Left ventricle myocardium inferior (tissue), 1 donor: ENCODE measurements at regions not wholly inside any gene's neighbourhood (a gene's known extent, or its start where the extent isn't known, plus 50 kb on each side); places are given as distances from the start of the nearest gene placed in this dataset.
A peak's percentile ranks its signal among the peaks of the same experiment; 100 is the strongest.

ENCODE experiments used
- DNase-seq: peaks from one replicate; pipeline ENCODE4 v3.0.0-alpha.2; 2020
- H3K27ac ChIP-seq: fragments of 200-600 bp; replicated peaks from 2 replicates; pipeline ENCODE4 v1.8.0; 2021
- H3K27me3 ChIP-seq: fragments of 200-600 bp; 2 replicates; pipeline ENCODE4 v1.8.0; 2021; ENCODE audit warnings: low read depth
- H3K36me3 ChIP-seq: fragments of 200-600 bp; 2 replicates; pipeline ENCODE4 v1.8.0; 2021
- H3K4me1 ChIP-seq: fragments of 200-600 bp; 2 replicates; pipeline ENCODE4 v1.8.0; 2021
- H3K4me3 ChIP-seq: fragments of 200-600 bp; 2 replicates; pipeline ENCODE4 v1.8.0; 2021; ENCODE audit warnings: mild to moderate bottlenecking, moderate library complexity
- H3K9me3 ChIP-seq: fragments of 200-600 bp; replicated peaks from 2 replicates; pipeline ENCODE4 v1.8.0; 2021
- CTCF ChIP-seq: fragments of 200-600 bp; IDR thresholded peaks from 2 replicates; pipeline ENCODE4 v1.8.0; 2021; ENCODE audit warnings: antibody characterized with exemption, mild to moderate bottlenecking, borderline replicate concordance
- intact Hi-C: fragments of 100-400 bp; cut with micrococcal nuclease; formaldehyde crosslinking; loops from one replicate; pipeline ENCODE4 v1.11.0; 2022
- donor health status: DM: no; HTN: yes; CAD: no; lungs with severe emphysema.

GRCh38 chr17:34163123-34163522, 92.0 kb upstream of the CCL2 start:
- Histone ChIP-seq H3K27ac (no peak overlapping the region), H3K36me3 (no peaks in the 10 kb centered on the region), H3K4me3 (no peak overlapping the region), H3K27me3 (peaks cover 82% of the 10 kb centered on the region), H3K4me1 (no peaks in the 10 kb centered on the region), H3K9me3 (no peaks in the 10 kb centered on the region)
- TF ChIP-seq CTCF: no peak
- no peak for DNase-seq
- intact Hi-C loops: no loop called here

- Histone ChIP-seq H3K9me3 (no peaks in the 10 kb centered on the region), H3K27me3 (peaks cover 77% of the 10 kb centered on the region), H3K27ac (no peak overlapping the region), H3K4me3 (no peak overlapping the region), H3K36me3 (no peaks in the 10 kb centered on the region), H3K4me1 (no peaks in the 10 kb centered on the region)
- no peak for DNase-seq
- peak; percentile 61 for TF ChIP-seq CTCF
- intact Hi-C loops: no loop called here
These were observed 91.4 kb upstream of the CCL2 start for GRCh38 chr17:34163646-34164045.

- Histone ChIP-seq H3K27ac (no peak overlapping the region), H3K27me3 (peaks cover 65% of the 10 kb centered on the region), H3K4me1 (no peaks in the 10 kb centered on the region), H3K9me3 (no peaks in the 10 kb centered on the region), H3K4me3 (no peak overlapping the region), H3K36me3 (no peaks in the 10 kb centered on the region)
- intact Hi-C loops: no loop called here
- no peak for TF ChIP-seq CTCF
- no peak for DNase-seq
These were observed 90.2 kb upstream of the CCL2 start for GRCh38 chr17:34164837-34165236.

- no peak overlapping the region for H3K27ac ChIP-seq
- H3K9me3 ChIP-seq: no peaks in the 10 kb centered on the region
- no peaks in the 10 kb centered on the region for H3K36me3 ChIP-seq
- no peak for TF ChIP-seq CTCF
- DNase-seq: no peak
- no peak overlapping the region for H3K4me3 ChIP-seq
- no peaks in the 10 kb centered on the region for H3K4me1 ChIP-seq
- peaks cover 50% of the 10 kb centered on the region for H3K27me3 ChIP-seq
- intact Hi-C loops: no loop called here
These were observed 88.7 kb upstream of the CCL2 start for GRCh38 chr17:34166352-34166751.

- peaks cover 40% of the 10 kb centered on the region for H3K27me3 ChIP-seq
- H3K4me3 ChIP-seq: no peak overlapping the region
- no peaks in the 10 kb centered on the region for H3K9me3 ChIP-seq
- peak overlapping the region; percentile 47 for H3K27ac ChIP-seq
- H3K36me3 ChIP-seq: no peaks in the 10 kb centered on the region
- intact Hi-C loops: no loop called here
- H3K4me1 ChIP-seq: no peaks in the 10 kb centered on the region
- no peak for TF ChIP-seq CTCF
- DNase-seq: no peak
These were observed 87.7 kb upstream of the CCL2 start for GRCh38 chr17:34167354-34167753.

- no peak overlapping the region for H3K27ac ChIP-seq
- no peaks in the 10 kb centered on the region for H3K4me1 ChIP-seq
- TF ChIP-seq CTCF: no peak
- no peaks in the 10 kb centered on the region for H3K36me3 ChIP-seq
- no peaks in the 10 kb centered on the region for H3K9me3 ChIP-seq
- peaks cover 24% of the 10 kb centered on the region for H3K27me3 ChIP-seq
- DNase-seq: no peak
- H3K4me3 ChIP-seq: no peak overlapping the region
- intact Hi-C loops: no loop called here
These were observed 86.1 kb upstream of the CCL2 start for GRCh38 chr17:34168989-34169388.
